T-helper 1 cell treated with Interleukin-12 subunit alpha and Interleukin-12 subunit beta and Interleukin-4 antibody, amounts not matched to agents 30 μg/mL and 1 μg/mL, for 36 hours (primary cell): ENCODE measurements at regions not wholly inside any gene's neighbourhood (a gene's known extent, or its start where the extent isn't known, plus 50 kb on each side); places are given as distances from the start of the nearest gene placed in this dataset.
"Not testable (repeated sequence)": the region's sequence is repeated elsewhere in the genome, so short reads cannot be mapped to it uniquely, and the experiment has no call there.

Experiments used
- H3K27ac Mint-ChIP-seq: one replicate; pipeline ENCODE4 v1.8.0; 2021; ENCODE audit warnings: mild to moderate bottlenecking, mixed read lengths
- H3K27me3 Mint-ChIP-seq: one replicate; pipeline ENCODE4 v1.8.0; 2021; ENCODE audit warnings: low read depth, mixed read lengths
- H3K36me3 Mint-ChIP-seq: one replicate; pipeline ENCODE4 v1.8.0; 2021; ENCODE audit warnings: low read depth, mixed read lengths
- H3K4me1 Mint-ChIP-seq: one replicate; pipeline ENCODE4 v1.8.0; 2021; ENCODE audit warnings: low read depth, mixed read lengths
- H3K4me3 Mint-ChIP-seq: one replicate; pipeline ENCODE4 v1.8.0; 2021; ENCODE audit warnings: mild to moderate bottlenecking, moderate library complexity, mixed read lengths
- H3K9me3 Mint-ChIP-seq: one replicate; pipeline ENCODE4 v1.8.0; 2021; ENCODE audit warnings: mixed read lengths

- H3K4me3 Mint-ChIP-seq: peak overlapping the region; percentile 79
- peaks cover 12% of the 10 kb centered on the region for H3K4me1 Mint-ChIP-seq
- H3K36me3 Mint-ChIP-seq: peaks cover 2% of the 10 kb centered on the region
- H3K27me3 Mint-ChIP-seq: peaks cover 16% of the 10 kb centered on the region
- H3K27ac Mint-ChIP-seq: peak overlapping the region; percentile 74
- no peaks in the 10 kb centered on the region for H3K9me3 Mint-ChIP-seq
These were observed 69.1 kb upstream of the EP300 start for GRCh38 chr22:41023299-41023623.

DNA sequence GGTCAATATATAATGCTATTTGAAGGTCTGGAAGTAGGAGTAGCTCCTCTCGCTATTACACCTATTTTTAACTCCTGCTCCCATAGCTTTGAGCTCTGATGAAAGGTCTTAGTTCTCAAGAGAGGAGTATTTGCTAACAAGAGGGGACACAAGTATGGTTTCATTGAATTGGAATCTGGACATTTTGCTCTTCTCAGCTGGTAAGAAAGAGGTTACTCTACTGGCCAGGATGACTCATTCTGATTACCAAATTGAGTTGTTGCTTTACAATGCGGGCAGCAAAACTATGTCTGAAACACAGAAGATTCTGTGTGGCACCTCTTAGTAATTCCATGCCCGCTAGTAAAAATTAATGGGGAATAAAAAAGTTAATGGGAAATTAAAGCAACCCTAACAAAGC is 63.6 kb upstream of the EP300 start:
- Mint-ChIP-seq H3K36me3 (no peaks in the 10 kb centered on the region), H3K27ac (no peak overlapping the region), H3K4me1 (no peaks in the 10 kb centered on the region), H3K4me3 (no peak overlapping the region), H3K27me3 (peaks cover 12% of the 10 kb centered on the region), H3K9me3 (no peaks in the 10 kb centered on the region)

DNA sequence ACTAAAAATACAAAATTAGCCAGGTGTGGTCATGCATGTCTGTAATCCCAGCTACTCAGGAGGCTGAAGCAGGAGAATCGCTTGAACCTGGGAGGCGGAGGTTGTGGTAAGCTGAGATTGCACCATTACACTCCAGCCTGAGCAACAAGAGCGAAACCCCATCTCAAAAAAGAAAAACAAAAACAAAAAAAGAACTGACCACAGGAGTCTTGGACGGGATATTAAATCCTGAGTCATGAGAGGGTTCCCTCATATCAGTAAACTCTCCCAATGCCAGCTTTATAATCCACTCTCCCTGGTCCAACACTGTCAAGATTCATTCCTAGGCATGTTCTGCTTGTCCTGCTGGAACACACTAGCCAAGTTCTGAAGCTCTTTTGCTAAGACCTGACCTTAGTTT is 61.5 kb upstream of the EP300 start:
- Mint-ChIP-seq H3K36me3 (no peaks in the 10 kb centered on the region), H3K9me3 (no peaks in the 10 kb centered on the region), H3K4me3 (no peak overlapping the region), H3K27me3 (peaks cover 10% of the 10 kb centered on the region), H3K4me1 (no peaks in the 10 kb centered on the region), H3K27ac (no peak overlapping the region)

- no peak overlapping the region for H3K4me3 Mint-ChIP-seq
- H3K9me3 Mint-ChIP-seq: no peaks in the 10 kb centered on the region
- no peak overlapping the region for H3K27ac Mint-ChIP-seq
- H3K4me1 Mint-ChIP-seq: no peaks in the 10 kb centered on the region
- no peaks in the 10 kb centered on the region for H3K36me3 Mint-ChIP-seq
- peaks cover 20% of the 10 kb centered on the region for H3K27me3 Mint-ChIP-seq
These were observed 57.7 kb upstream of the EP300 start for GRCh38 chr22:41034706-41035105.

DNA sequence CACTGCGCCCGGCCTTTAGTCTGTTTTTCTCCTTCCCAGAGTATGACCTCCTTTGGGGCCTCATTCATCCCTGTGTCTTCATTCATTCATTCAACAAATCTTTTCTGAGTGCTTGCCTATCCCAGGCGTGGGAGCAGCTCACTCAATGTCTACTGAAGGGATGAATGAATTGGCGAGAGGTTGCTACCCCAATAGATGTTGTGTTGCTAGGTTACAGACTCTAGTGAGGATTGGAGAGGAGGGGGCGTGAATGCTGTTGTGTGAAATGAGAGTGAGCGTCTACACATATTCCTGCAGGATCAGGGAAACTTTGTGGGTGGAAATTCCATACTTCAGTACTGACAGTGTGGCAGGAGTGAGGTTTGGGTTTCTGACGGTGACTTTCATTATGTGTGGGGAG is 55.5 kb upstream of the EP300 start:
- no peaks in the 10 kb centered on the region for H3K9me3 Mint-ChIP-seq
- peaks cover 20% of the 10 kb centered on the region for H3K27me3 Mint-ChIP-seq

DNA sequence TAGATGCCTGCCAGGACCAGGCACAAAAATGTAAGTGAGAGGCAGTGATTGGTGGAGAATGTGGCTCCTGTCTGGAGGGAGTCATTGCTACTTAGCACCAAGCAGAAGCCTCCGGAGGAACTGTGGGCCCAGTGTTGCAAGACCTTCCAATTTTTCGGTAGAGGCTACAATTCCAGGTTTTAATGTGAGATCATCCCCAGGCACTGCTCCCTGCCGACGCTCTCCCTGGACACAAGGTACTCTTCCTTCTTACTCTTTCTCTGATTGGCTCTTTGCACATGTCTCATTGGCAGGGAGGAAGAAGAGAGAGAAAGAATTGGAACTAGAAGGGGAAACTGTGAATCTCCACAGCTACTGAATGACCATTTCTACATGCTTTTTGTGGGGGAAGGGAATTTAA is 53.7 kb upstream of the EP300 start:
- Mint-ChIP-seq H3K4me1 (no peaks in the 10 kb centered on the region), H3K9me3 (no peaks in the 10 kb centered on the region), H3K27ac (no peak overlapping the region), H3K27me3 (peaks cover 16% of the 10 kb centered on the region), H3K4me3 (no peak overlapping the region), H3K36me3 (no peaks in the 10 kb centered on the region)

More for the DNA sequence above, 55.5 kb upstream of the EP300 start:
- H3K27ac Mint-ChIP-seq: no peak overlapping the region
- no peaks in the 10 kb centered on the region for H3K36me3 Mint-ChIP-seq
- H3K4me1 Mint-ChIP-seq: no peaks in the 10 kb centered on the region
- H3K4me3 Mint-ChIP-seq: no peak overlapping the region

- not testable (repeated sequence) for H3K4me3 Mint-ChIP-seq, H3K9me3 Mint-ChIP-seq
- H3K27me3 Mint-ChIP-seq: peaks cover 16% of the 10 kb centered on the region
These were observed 52.8 kb upstream of the EP300 start for GRCh38 chr22:41039641-41040040.

GRCh38 chr22:41040483-41040882 is 51.9 kb upstream of the EP300 start:
- Mint-ChIP-seq H3K4me1 (no peaks in the 10 kb centered on the region), H3K27ac (no peak overlapping the region), H3K4me3 (no peak overlapping the region), H3K9me3 (no peaks in the 10 kb centered on the region), H3K36me3 (no peaks in the 10 kb centered on the region), H3K27me3 (peaks cover 10% of the 10 kb centered on the region)

More at GRCh38 chr22:41039641-41040040, 52.8 kb upstream of the EP300 start:
- not testable (repeated sequence) for H3K27ac Mint-ChIP-seq, H3K4me1 Mint-ChIP-seq, H3K36me3 Mint-ChIP-seq

- H3K4me3 Mint-ChIP-seq: no peak overlapping the region
- H3K27ac Mint-ChIP-seq: no peak overlapping the region
These were observed 50.9 kb upstream of the EP300 start for GRCh38 chr22:41041532-41041931.

More at GRCh38 chr22:41041532-41041931, 50.9 kb upstream of the EP300 start:
- H3K4me1 Mint-ChIP-seq: no peaks in the 10 kb centered on the region
- no peaks in the 10 kb centered on the region for H3K36me3 Mint-ChIP-seq
- peaks cover 10% of the 10 kb centered on the region for H3K27me3 Mint-ChIP-seq
- H3K9me3 Mint-ChIP-seq: no peaks in the 10 kb centered on the region
